HG03571 (cell line): ENCODE measurements at regions not wholly inside any gene's neighbourhood (a gene's known extent, or its start where the extent isn't known, plus 50 kb on each side); places are given as distances from the start of the nearest gene placed in this dataset.

ENCODE experiments used
- ATAC-seq: cut with Tn5 transposase; IDR thresholded peaks from one replicate; pipeline ENCODE4 v1.9.1; 2021; ENCODE audit not compliant: unreplicated experiment

DNA sequence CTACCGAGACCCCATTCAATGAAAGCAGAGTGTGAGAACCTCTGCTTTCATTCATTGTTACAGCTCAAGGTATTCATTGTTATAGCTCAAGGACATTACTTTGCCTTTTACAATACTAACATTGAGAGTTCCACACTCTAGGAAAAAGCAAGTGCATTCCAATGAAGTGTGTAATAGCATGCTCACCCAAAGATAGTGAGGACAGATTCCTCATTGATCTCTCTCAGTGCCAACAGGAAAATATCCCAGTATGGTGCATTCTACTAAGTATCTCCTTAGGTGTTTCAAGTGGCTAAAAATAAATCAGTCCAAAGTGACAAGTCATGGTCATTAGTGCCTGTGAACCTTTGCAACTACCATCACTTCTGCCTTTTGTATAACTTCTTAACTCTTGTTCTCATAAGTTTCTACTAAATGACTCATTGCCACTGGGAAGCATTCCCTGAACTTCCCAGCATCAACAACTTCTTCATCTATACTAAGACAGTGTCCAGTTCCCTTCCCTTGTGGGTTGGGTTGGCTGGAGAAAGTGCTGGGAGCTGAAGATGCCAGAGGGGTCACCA lies 140.7 kb upstream of the STXBP5 start:
- ATAC-seq: no peak

DNA sequence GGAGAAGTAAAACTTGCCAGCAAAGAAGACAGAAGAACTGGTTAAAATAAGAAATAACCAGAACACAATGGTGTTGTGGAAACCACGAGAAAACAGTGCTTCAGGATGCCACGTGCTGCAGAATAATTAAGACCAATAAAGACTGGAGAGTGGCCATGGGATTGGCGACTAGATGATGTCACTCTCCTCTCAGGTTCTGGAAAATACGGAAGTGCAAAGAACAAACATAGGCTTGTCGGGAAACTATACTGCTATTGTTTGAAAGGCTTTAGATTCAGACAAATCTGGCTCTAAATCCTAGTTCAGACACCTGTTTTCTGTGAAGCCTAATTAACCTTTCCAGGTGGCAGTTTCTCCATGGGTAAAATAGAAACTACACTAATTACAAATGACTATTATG lies 138.4 kb upstream of the STXBP5 start:
- no peak for ATAC-seq

DNA sequence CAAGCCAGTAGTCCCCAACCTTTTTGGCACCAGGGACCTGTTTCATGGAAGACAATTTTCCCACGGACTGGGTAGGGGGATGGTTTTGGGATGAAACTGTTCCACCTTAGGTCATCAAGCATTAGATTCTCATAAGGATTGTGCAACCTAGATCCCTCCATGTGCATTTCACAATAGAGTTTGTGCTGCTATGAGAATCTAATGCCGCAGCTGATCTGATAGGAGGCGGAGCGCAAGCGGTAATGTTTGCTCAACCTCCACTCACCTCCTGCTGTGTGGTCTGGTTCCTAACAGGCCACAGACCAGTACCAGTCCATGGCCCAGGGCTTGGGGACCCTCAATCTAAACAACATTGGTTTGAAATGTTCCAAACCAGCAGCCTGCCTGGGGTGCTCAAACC lies 137.0 kb upstream of the STXBP5 start:
- ATAC-seq: no peak

DNA sequence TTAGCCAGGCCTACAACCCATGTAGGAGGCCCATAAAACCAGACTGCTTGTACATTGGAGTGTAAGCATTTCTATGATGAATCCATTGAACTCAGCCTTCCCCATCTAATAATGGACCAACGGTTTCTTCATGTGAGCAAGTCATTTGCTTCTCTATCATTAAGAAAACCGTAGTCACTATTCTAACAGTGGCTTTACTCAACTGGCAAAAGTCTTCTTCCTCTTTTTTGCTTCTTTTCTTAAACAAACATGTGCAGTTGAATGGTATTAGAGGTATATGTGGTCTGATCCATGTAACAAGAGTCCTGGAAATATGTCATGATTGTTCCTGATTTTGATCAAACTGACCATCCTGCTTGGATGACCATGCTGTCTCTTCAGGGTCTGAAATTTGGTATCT lies 132.4 kb upstream of the STXBP5 start:
- no peak for ATAC-seq

GRCh38 chr6:147075381-147075780 lies 128.8 kb upstream of the STXBP5 start:
- no peak for ATAC-seq

DNA sequence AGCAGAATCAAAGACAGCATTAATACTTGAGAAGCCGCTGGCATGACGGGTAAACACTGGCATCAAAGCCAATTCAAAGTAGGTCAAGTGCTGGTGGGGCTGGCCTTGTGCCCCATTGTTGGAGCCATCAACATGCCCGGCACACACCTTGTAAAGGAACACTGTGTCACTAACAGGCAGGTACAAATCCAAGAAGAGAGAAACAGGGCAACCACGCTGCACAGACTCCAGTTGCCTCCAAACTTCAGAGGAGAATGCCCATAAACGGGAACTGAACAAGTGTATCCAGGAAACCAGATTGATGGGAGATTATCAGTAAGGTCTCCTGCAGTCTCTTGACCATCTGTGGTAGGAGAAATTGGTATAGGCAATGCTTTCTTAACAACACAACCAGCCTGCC lies 127.0 kb upstream of the STXBP5 start:
- ATAC-seq: no peak

- no peak for ATAC-seq
These were observed 126.1 kb upstream of the STXBP5 start for GRCh38 chr6:147078106-147078505.

DNA sequence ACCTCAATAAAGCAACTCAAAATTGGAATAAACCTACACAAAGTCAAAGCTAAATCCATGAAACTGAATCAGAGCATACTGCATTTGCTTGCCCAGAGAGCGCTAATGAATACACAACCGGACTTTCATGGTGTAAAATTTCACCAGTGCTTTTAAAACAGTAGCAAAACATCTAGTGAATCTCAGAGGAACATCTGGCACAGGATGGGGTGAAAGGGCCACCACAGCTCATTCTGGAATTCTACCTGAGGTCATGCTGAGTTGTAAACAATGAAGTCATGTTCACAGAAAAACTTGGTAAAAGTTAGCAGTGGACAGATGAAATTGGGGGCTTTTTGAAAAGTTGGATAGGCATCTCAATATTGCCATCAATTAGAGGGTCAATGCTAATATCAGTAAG lies 125.6 kb upstream of the STXBP5 start:
- ATAC-seq: no peak

- ATAC-seq: no peak
These were observed 124.0 kb upstream of the STXBP5 start for GRCh38 chr6:147080225-147080624.

DNA sequence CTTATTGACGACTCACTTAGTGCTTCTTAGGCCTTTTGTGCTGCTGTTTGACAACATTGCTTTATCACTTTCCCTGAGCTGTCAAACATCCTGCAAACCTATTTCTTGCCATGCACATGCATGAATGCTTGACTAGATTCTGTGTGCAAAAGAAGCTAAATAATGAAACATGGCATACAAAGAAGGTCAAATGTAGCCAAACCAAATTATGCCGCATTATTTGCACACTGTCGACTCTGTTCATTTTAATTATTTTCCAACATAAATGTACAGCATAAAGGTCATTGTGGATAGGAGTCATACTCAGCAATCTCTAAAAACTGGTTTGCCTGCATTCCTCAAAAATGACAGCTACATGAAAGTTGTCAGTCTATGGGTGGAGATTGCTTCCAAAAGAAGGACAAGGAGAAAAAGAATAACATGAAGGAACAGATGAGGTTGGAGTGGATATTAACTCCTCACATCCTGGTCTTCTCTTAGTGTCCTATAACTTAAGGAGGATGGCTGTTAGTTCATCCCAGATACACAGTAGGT lies 123.1 kb upstream of the STXBP5 start:
- ATAC-seq: no peak

DNA sequence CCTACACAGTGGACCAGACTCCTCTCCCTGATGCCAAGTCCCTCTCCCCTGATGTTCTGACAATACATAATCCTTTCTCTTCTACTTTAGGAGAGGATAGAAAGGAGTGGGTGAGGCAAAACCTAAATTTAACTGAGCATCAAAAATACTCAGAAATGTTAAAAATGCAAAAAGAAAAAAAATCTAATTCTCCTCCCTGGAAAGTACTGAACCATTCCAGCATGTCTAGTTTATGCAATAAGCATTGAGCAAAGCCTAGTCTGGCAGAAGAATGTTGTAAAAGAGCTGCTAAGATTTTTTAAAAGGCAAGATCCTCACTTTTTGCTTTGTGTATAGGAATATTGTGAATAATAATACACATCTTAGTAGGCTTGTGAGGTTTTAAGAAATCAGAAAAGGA lies 116.6 kb upstream of the STXBP5 start:
- ATAC-seq: no peak

GRCh38 chr6:147088861-147089260 lies 115.4 kb upstream of the STXBP5 start:
- ATAC-seq: no peak

- ATAC-seq: no peak
These were observed 108.9 kb upstream of the STXBP5 start for GRCh38 chr6:147095316-147095715.

DNA sequence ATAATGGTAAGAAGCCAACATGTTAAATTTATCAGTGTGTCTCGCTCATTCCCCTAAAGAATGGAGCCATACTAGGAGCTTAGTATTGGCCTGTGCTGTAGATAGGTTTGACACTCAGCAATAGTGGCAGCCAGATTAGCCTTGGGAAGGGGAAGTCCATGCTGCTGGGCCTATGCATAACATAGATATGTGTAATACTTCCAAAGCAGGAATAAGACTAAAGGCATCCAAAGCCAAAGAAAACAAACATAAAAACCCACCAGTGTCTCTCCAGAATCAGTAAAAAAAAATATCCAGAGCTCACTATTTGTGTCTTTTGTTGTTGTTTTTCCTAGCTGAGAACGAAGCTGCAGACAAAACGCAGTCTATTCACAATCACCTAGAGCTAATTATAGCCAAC lies 104.2 kb upstream of the STXBP5 start:
- no peak for ATAC-seq

DNA sequence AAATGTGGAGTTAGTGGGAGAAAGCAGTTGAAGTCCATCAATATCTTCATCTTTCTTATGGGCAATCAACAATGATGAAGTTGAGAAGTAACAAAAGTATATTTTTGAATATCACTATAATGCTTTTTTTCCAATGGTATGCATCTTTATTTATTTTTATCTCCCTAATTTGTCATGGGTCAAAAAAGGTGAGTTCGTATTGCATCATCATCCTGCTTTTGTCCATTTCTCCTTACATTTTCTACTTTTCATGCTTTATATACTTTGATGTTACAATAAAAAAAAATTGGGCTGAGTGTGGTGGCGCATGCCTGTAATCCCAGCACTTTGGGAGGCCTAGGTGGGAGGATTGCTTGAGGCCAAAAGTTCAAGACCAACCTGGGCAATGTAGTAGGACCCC lies 101.2 kb upstream of the STXBP5 start:
- no peak for ATAC-seq

DNA sequence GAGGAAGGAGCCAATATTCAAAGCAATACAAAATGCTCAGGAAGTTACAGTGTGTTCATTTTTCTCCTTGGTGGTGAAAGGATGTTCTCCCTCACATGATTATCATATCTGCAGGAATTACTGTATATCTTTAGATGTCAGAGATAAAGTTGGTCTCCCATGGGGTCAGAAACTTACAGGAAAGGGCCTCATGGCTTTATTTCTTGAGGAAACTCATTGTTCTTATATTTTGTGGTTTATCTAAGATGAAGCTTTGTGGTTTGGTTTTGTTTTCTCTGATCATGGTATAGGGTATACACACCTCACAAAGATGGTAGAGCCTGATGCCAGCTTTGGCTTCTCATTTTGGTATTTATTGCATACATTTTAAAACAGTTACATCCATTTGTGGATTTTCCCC lies 100.5 kb upstream of the STXBP5 start:
- ATAC-seq: no peak

DNA sequence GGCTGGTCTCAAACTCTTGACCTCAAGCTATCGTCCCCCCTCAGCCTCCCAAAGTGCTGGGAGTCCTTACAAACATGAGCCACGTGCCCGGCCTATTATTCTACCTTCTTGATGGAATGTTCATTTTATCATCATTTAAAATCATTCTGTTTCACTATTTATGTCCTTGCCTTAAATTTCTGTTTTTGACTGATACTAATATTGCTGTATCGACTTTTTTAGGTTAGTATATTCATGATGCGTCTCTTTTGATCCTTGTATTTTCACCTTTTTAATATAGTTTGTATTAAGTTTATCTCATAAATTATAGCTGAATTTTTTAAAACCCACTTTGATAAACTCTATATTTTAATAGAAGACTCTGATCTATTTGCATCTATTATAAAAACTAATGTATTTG lies 98.4 kb upstream of the STXBP5 start:
- no peak for ATAC-seq

DNA sequence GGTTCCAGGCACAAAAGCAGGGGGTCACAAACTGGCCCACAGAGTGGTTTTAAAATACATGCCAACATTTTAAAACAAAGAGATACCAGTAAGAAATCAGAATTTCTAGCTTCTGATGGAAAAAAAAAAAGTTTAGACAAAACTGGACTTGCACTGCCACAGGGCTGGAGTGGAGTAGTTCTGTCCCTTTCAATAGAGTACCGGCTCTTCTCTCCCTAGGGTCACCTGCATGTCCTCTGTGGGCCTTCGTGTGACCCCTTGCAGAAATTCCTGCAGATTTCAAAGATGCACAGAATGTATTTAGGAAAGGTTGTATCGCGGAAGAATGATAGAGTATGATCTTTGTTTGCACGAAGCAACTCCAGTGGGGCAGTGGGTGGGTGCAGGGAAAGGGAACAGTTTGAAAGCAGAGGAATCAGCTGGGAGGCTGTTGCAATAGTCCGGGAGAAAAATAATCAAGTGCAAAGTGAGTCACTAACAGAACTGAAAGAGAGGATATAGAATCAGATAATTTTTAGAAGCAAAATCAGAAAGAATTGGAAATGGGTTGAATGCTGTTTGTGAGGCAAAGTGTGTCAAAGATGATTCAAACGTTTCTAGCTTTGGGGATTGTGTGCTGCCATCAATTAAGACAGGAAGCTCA lies 97.3 kb upstream of the STXBP5 start:
- ATAC-seq: no peak

- no peak for ATAC-seq
These were observed 95.8 kb upstream of the STXBP5 start for GRCh38 chr6:147108259-147108910.

DNA sequence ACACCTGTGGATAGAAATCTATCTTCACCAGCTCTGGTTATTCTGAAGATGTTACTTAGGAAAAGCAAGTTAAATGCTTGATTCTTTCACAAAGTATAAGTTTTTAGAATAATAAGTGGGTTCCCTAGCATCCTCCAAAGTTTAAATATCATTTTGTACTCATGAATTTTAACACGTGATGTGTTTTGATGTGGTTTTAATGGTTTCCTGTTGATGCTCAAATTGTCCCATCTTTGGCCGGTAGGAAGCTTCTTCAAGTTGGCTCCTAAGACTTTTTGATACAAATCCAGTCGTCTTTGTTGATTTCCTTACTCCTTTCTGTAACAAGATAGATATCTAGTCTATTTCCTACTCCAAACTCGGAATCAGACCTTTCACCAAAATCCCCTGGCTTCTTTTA lies 94.5 kb upstream of the STXBP5 start:
- no peak for ATAC-seq

DNA sequence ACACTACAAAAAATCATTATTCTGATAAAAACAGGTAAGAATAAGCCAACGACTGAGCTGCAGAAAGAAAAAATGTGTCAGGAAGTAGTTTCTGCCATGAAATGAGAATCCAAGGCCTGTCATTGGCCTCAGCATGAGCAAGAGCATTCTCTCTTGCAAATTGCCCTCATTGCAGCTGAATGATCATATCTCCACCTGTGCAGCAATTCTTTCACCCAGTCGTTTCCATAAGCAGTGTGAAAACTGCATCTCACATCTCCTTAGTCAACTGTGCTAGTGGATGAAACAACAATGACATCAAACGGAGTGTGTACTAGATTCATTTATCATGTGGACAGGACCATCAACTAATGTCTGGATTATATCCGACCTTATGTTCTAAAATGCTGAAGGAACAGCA lies 88.2 kb upstream of the STXBP5 start:
- no peak for ATAC-seq

- no peak for ATAC-seq
These were observed 87.2 kb upstream of the STXBP5 start for GRCh38 chr6:147117011-147117410.

- ATAC-seq: no peak
These were observed 86.6 kb upstream of the STXBP5 start for GRCh38 chr6:147117580-147117979.
